Endometrium (tissue), 2 donors: ENCODE measurements at regions not wholly inside any gene's neighbourhood (a gene's known extent, or its start where the extent isn't known, plus 50 kb on each side); places are given as distances from the start of the nearest gene placed in this dataset.
"Not testable (repeated sequence)": the region's sequence is repeated elsewhere in the genome, so short reads cannot be mapped to it uniquely, and the experiment has no call there.

Experiments used
- FAIRE-seq: peaks from 2 replicates; lab custom pipeline; 2012; peaks lifted over from hg19 to GRCh38; lab: Jason Lieb, UNC
- donor health status: control.
- donor health status: control.

DNA sequence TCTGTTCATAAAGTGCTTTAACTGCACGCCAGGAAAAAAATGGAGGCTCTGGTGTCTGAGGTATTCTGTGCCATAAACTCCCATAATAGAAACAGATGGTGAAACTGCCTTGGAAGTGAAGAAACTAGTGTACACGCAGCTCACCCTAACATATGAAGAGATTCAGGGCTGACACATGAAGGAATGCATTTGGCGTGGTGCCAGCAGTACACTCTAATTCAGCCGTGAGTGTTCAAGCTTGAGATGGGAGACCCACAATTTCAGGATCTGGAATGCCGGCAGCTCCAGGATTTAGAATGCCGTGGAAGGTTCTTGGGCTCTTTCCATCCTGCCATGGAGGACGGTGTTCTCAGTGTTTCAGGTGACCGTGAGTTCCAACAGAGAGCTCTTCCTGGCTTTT lies 478.4 kb downstream of the TSHZ3 start:
- FAIRE-seq, result no peak

DNA sequence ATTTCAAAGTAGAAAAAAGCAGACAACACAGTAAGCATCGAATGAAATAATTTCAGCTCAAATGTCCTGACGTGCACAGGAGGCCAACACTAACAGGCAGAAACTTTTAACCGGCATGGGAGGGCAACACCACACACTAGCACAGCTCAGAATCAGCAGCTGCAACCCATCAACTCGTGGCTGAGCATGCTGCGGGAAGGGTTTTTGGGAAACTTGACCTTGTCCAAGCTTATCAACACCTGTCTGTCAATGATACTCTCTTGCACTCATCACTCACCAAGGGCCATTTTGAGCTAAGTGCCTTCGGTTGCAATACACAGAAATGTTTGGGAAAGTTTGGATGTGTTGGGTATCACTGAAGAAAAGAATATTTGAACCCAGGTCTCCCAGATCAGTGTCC lies 483.7 kb downstream of the TSHZ3 start:
- FAIRE-seq, result no peak

- FAIRE-seq, result no peak
Observed at GRCh38 chr19:30864391-30865215, 484.6 kb downstream of the TSHZ3 start.

DNA sequence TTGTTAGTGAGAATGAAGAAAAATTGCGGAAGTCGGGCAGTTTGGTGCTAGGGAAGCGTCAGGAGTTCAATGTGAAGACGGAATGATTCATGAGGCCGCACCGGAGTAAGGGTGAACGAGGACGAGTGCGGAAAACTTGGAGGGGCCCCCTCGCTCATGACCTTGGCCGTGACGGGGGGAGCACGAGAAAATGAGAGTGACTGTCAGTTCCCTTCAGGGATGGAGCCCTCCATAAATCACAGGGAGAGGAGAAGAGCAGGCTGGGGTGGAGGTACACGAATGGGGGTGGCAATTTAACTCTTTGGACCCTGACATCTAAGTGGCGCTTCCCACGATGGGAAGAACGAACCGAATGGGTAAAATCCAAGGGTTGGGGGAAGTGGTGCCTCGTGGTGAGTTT lies 486.4 kb downstream of the TSHZ3 start:
- FAIRE-seq, result no peak

- FAIRE-seq, result no peak
Observed at GRCh38 chr19:30861919-30862318, 487.3 kb downstream of the TSHZ3 start.

DNA sequence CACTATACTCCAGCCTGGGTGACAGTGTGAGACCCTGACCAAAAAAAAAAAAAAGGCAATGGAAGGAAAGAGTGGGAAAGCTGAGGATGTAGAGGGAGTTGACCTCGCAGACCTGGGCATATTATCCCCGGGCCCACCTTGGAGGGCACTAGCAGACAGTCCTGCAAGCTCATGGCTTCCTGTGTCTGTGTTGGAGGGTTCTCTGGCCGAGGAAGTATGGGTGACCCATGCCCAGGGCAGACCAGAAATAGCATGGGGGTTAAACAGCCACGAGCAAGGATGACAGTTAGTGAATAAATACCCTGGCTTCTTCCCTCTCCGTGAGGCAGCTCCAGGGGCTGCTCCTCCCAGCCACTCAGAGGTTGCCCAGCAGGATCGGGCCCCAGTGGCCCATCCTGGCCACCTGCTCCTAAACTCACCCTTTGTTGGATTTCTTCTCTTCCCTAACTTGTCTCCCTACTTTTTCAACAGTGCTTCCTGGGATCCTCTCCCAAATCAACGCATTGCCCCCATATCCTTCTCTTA lies 485.8 kb downstream of the ZNF536 start:
- no peak for FAIRE-seq

DNA sequence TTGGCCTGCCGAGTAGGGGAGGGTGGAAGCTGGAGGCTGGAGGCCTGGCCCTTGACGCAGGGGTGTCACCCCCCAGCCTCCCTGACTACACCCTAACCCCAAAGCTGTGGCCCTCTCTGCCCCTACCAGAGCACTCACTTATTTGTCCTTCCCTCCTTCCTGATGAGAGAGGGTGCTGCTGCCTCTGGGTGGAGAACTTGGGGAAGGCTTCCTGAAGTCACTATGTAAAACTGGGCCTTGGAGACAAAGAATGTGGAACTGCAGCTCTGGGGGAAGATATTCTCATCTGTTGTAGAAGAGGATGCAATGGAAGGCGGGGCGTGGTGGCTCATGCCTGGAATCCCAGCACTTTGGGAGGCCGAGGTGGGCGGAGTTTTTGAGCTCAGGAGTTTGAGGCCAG lies 485.2 kb downstream of the ZNF536 start:
- no peak for FAIRE-seq

DNA sequence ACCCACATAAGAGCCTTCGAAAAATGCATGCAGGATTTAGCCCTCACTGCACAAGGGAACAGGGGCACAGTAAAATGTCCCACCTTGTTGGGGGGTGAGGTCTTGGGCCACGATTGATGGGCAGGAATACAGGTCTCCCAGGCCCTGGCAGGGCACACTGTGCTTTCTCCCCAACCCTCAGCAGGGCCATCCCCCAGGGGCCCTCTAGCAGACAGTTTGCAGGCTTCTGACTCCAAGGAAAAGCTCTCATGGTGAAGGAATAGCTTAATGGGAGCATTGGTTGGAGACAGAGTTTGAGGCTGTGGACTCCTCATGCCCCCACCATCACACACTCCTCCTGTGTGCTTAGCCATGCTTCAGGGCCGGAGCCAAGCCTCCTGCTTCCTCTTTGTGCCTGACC lies 484.6 kb downstream of the ZNF536 start:
- FAIRE-seq, result no peak

DNA sequence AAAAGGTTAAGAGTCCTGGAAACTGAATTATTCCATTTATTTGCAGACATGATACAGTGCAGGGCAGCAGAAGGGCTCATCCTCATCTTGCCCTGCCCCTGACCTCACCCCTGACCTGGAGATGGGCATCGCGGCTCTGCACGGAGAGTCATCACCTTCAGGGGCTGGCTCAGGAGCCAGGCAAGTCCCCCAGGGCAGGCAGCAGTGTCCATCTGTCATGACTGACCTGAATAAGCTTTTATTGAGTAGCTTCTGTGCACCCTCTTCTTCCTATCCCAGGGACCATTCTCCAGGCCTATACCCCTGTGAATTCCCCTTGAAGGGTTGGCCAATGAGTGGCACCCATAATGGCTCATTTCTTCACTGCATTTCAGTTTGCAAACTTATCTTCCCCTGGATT lies 484.2 kb downstream of the ZNF536 start:
- FAIRE-seq, result no peak

GRCh38 chr19:30855442-30855841 lies 483.3 kb downstream of the ZNF536 start:
- no peak for FAIRE-seq

DNA sequence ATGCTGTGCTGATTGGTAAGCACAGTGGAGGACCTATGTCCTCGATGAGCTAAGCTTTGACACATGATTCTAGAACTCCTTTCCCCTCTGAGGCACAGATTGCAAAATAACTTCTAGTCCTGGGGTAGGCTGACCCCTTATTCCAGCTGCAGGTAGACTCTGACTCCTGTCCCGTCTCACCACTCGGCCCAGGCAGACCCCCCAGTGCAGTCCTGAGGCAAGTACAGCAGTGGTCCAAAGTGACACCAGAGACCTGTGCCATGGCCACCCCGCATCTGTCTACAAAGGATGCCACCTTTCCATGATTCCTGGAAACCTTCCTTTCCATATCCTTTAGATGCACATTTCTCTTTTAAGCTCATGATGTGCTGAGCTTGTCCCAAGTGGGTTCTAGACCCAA lies 482.5 kb downstream of the ZNF536 start:
- FAIRE-seq, result no peak

GRCh38 chr19:30854207-30854606 lies 482.0 kb downstream of the ZNF536 start:
- FAIRE-seq, result no peak

DNA sequence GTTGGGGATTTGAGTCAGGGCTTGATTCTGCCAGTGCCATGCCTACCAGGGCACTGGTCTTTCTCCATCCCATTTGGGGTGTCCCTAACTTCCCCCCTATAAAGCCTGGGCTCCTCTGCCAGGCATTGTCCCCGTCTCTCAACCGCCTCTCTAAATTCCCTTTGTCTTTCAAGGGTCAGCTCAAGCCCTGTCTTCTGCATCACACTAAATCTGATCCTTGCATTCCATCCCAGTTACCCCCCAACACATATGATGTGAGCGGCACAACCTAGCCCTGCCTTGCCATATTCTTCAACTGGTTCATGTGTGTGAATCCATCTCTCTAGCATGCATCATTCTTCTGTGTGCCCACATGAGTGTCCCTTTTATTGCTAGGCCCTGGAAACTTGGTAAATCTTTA lies 480.9 kb downstream of the ZNF536 start:
- no peak for FAIRE-seq

DNA sequence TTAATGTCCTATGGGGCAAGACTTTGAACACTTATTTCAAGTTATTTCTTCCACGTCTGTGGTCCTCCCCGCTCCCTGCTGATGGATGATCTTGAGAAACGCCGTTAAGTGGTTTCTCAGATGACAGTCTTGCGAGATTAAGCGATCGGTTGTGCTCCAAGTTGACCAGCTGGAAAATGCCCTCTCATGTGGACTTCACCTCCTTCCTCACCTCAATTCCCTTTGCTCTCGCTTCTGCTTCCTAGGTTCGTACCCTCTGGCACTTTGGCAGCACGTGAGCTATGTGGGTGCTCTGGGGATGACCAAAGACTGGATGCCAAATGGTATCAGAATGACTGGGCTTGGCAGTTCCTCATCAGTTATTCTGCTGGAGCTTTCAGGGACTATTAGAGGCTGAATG lies 480.0 kb downstream of the ZNF536 start:
- no peak for FAIRE-seq

GRCh38 chr19:30851646-30852045 lies 479.5 kb downstream of the ZNF536 start:
- no peak for FAIRE-seq

- FAIRE-seq, result no peak
Observed at GRCh38 chr19:30848636-30849425, 476.6 kb downstream of the ZNF536 start.

DNA sequence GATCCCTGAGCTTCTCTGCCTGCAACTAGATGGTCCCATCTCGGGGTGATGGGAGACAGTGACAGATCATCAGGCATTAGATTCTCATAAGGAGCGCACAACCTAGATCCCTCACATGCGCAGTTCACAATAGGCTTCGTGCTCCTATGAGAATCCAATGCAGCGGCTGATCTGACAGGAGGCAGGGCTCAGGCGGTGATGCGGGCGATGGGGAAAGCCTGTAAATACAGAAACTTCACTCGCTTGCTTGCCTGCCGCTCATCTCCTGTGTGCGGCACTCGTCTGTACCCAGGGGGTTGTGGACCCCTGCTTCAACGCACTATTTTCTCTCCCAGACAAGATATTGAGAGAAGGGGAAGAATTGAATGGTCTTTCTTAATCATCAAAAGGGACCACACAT lies 473.9 kb downstream of the ZNF536 start:
- no peak for FAIRE-seq

DNA sequence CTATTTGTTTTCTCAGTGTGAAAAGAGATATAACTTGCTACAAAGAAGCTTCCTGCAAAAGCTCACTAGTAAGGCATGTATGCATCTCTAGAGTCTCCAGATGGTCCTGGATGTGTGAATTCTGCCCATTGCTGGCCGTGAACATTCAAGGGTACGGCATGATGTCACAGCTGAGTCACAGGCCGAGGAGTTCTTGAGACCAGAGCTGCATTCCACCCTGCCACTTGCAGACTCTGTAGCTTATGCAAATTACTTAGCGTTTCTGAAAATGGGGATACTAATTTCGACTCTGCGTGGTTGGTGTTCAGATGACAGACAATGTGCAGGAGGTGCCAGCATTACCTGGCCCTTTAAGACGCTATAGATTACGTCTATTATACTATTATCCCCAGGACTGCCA lies 470.7 kb downstream of the ZNF536 start:
- FAIRE-seq, result no peak

DNA sequence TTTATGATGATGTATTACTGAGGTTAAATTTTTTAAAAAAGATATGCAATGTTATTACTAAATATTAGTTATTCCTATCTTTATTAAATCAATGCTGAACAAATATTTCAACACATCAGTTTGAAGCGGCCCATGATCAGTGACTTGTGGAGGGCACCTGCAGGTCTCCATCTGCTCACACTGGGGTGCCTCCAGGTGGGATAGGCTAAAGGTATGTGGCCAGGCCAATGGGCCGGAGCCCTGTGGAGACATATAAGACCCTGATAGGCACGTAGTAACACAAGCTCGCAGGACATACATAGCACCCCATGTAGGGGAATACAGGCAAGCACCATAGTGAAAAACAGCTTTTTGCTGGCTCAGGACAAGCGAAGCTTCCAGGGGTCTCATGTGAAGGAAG lies 469.8 kb downstream of the ZNF536 start:
- FAIRE-seq, result no peak

- no peak for FAIRE-seq
Observed at GRCh38 chr19:30830875-30831274, 458.7 kb downstream of the ZNF536 start.

- FAIRE-seq, result not testable (repeated sequence)
Observed at GRCh38 chr19:30825505-30825904, 453.3 kb downstream of the ZNF536 start.

GRCh38 chr19:30824809-30825208 lies 452.6 kb downstream of the ZNF536 start:
- no peak for FAIRE-seq

- no peak for FAIRE-seq
Observed at GRCh38 chr19:30817965-30818567, 445.9 kb downstream of the ZNF536 start.
